ENCODE measurements at regions not wholly inside any gene's neighbourhood (a gene's known extent, or its start where the extent isn't known, plus 50 kb on each side); places are given as distances from the start of the nearest gene placed in this dataset.

DNA sequence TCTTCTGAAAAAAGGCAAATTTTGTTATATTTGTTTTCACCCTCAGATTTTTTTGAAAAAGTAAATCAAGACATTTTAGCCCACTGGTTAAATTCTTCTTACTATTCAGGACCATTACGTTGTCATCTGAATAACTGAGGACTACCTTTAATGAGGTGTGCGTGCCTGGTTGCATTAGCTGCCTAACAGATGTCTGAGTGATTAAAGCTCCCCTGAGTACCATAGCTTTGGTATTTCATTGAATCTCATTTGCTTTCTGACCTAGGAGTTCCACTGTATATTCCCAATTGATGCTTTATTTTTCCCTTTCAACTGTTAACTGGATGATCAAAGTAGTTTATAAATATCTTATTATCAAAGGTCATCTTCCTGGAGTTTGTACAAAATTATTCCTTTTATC lies 410.0 kb upstream of the SEMA3D start:
- H3K9ac ChIP-seq (replicated peaks in 1 of 4; ENCODE audit: extremely low read depth in 1 of 4, low read depth in 3 of 4, low read length in 3 of 4), result no peak overlapping the region
- no peaks in the 10 kb centered on the region for H3K36me3 ChIP-seq (ENCODE audit: control insufficient read depth in 2 of 4, insufficient read depth in 4 of 4, low read length in 3 of 4)
- H3K9me3 ChIP-seq (ENCODE audit: insufficient read depth in 2 of 2, low read depth in 1 of 2, low read length in 1 of 2), result no peaks in the 10 kb centered on the region
- no peak overlapping the region for H2BK15ac ChIP-seq (ENCODE audit: low read length)
- no peaks in the 10 kb centered on the region for H3K79me2 ChIP-seq (ENCODE audit: control insufficient read depth in 1 of 2, insufficient read depth in 2 of 2, low read length in 2 of 2)
- no peaks in the 10 kb centered on the region; a peak in 1 of 7 replicates for H3K4me1 ChIP-seq (replicated peaks in 1 of 4; ENCODE audit: control insufficient read depth in 3 of 4, insufficient read depth in 4 of 4, low read length in 3 of 4)
- H3K27me3 ChIP-seq (replicated peaks in 1 of 4; ENCODE audit: control insufficient read depth in 3 of 4, extremely low read depth in 1 of 4, insufficient read depth in 3 of 4, low read length in 3 of 4), result no peaks in the 10 kb centered on the region
- H3K4me2 ChIP-seq (ENCODE audit: insufficient read depth in 1 of 2, low read depth in 2 of 2, low read length in 2 of 2), result no peak overlapping the region
- FAIRE-seq (no peak), DNase-seq (ENCODE audit: low read depth in 1 of 2, low spot score in 2 of 2) (no peak)
- H2BK20ac ChIP-seq (ENCODE audit: low read length), result no peak overlapping the region
- no peak overlapping the region for H3K27ac ChIP-seq (ENCODE audit: low read depth, low read length)
- TF ChIP-seq SUZ12 (IDR thresholded peaks at IDR 0.05; ENCODE audit: low read length), result no peak
- TF ChIP-seq CHD1 (IDR thresholded peaks at IDR 0.05; ENCODE audit: low read depth, low read length), result no peak
- TF ChIP-seq NANOG (IDR thresholded peaks at IDR 0.05; ENCODE audit: insufficient read depth, low read depth, low read length, poor library complexity, severe bottlenecking), result no peak
- H3K79me1 ChIP-seq (ENCODE audit: low read depth, low read length), result no peaks in the 10 kb centered on the region
- ChIA-PET CTCF (ENCODE audit: partially characterized antibody) (no interaction called here), POLR2A (ENCODE audit: partially characterized antibody) (interaction anchor here (0.6 kb wide), 1 partner anchor 127 kb away, joined by 6 read pairs; no protein-coding TSS in a partner anchor)
- H4K91ac ChIP-seq (replicated peaks; ENCODE audit: insufficient read length, low read length), result no peak overlapping the region
- no peak overlapping the region for H2AK5ac ChIP-seq (ENCODE audit: low read depth, low read length)
- no peak overlapping the region for H4K5ac ChIP-seq (ENCODE audit: insufficient read length, low read depth, low read length)
- no peak overlapping the region for H3K23ac ChIP-seq (ENCODE audit: insufficient read length)
- H2BK120ac ChIP-seq (replicated peaks; ENCODE audit: low read depth, low read length), result no peak overlapping the region
- no peaks in the 10 kb centered on the region for H4K20me1 ChIP-seq (replicated peaks in 1 of 2; ENCODE audit: control insufficient read depth in 1 of 2, insufficient read depth in 2 of 2, low read length in 2 of 2)
- H3K56ac ChIP-seq (replicated peaks; ENCODE audit: insufficient read length, low read depth, low read length), result no peak overlapping the region
- no peaks in the 10 kb centered on the region for H3K23me2 ChIP-seq (ENCODE audit: low read depth, low read length)
- 82% methylated on average over 2 of the region's 2 CpGs; no CpG with 5 or more reads in 1 of the 2 experiments for WGBS, 2 experiments (ENCODE audit: extremely low coverage in 1 of 2, insufficient coverage in 1 of 2, insufficient read length in 1 of 2, insufficient replicate concordance in 2 of 2, low coverage in 1 of 2, low lambda C conversion rate in 2 of 2, missing lambda C conversion rate in 1 of 2)
- H2BK5ac ChIP-seq (ENCODE audit: low read depth, low read length), result no peak overlapping the region
- no peak overlapping the region for H3K18ac ChIP-seq (ENCODE audit: extremely low read depth, low read length)
- H2BK12ac ChIP-seq (ENCODE audit: low read depth, low read length), result no peak overlapping the region
- H3K14ac ChIP-seq (ENCODE audit: insufficient read length), result no peak overlapping the region
- H3K4me3 ChIP-seq (ENCODE audit: extremely low read depth in 1 of 4, insufficient read depth in 2 of 4, low read depth in 3 of 4, low read length in 4 of 4), result no peak overlapping the region
- H4K8ac ChIP-seq (ENCODE audit: extremely low read depth, insufficient read depth, low read length), result no peak overlapping the region
- no peak overlapping the region for H3K4ac ChIP-seq (replicated peaks; ENCODE audit: insufficient read length, low read depth, low read length)
- H2AFZ ChIP-seq (ENCODE audit: low read length), result no peak overlapping the region

All from H1 (cell line).